ENCODE measurements at regions not wholly inside any gene's neighbourhood (a gene's known extent, or its start where the extent isn't known, plus 50 kb on each side); places are given as distances from the start of the nearest gene placed in this dataset.

DNA sequence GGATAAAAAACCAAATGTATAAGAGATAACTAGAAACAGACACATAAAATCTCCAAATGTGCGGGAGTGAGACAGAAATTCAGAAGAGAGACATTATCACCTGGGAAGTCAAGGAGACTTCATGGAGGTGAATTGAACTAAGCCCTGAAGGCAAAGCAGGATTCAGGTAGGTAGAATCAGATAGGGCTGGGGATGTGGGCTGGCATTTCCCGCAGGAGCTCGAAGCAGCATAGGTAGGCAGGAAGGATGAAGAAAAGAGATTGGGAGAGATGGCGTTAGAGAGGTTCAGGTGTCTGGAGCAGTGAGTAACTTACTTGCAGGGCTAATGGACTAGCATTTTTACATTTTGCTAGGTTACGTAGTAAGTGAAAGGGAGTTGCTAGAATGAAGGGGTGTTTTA lies 58.2 kb upstream of the NRP1 start:
- H3K14ac ChIP-seq (ENCODE audit: low read length) = no peak overlapping the region
- peaks cover 0 to 3% of the 10 kb centered on the region in 2 experiments for H3K4me1 ChIP-seq (ENCODE audit: control insufficient read depth in 1 of 2, insufficient read depth in 2 of 2, low read length in 2 of 2)
- H3K4ac ChIP-seq (ENCODE audit: low read depth, low read length) = no peak overlapping the region
- H2BK120ac ChIP-seq (ENCODE audit: insufficient read depth, low read length, poor library complexity) = no peak overlapping the region
- H4K91ac ChIP-seq (ENCODE audit: low read depth, low read length) = no peak overlapping the region
- H3K79me1 ChIP-seq (ENCODE audit: low read length) = peaks cover 6% of the 10 kb centered on the region
- H4K12ac ChIP-seq (ENCODE audit: low read depth, low read length) = no peak overlapping the region
- peak; percentile 67 to 83 for DNase-seq
- no peak overlapping the region for H2AK5ac ChIP-seq (ENCODE audit: low read length)
- H3K79me2 ChIP-seq (ENCODE audit: control insufficient read depth, insufficient read depth, low read length, poor library complexity) = no peaks in the 10 kb centered on the region
- H2BK12ac ChIP-seq (ENCODE audit: low read length) = no peak overlapping the region
- WGBS (ENCODE audit: extremely low coverage, insufficient coverage, insufficient read length) = no CpG with 5 or more reads among the region's 5 CpGs
- H3K27ac ChIP-seq (ENCODE audit: low read depth, low read length) = no peak overlapping the region
- no peak overlapping the region for H3K23ac ChIP-seq (ENCODE audit: low read length)
- no peak overlapping the region for H2AFZ ChIP-seq (ENCODE audit: insufficient read depth, low read length, poor library complexity)
- H3K9me3 ChIP-seq (ENCODE audit: insufficient read depth, low read depth, low read length) = no peaks in the 10 kb centered on the region
- no peak overlapping the region for H3K4me2 ChIP-seq (ENCODE audit: low read length)
- no peak overlapping the region for H3K9ac ChIP-seq (ENCODE audit: low read length)
- H3K18ac ChIP-seq (ENCODE audit: low read length) = no peak overlapping the region
- no peaks in the 10 kb centered on the region for H3K36me3 ChIP-seq (ENCODE audit: control insufficient read depth in 1 of 2, insufficient read depth in 2 of 2, low read length in 2 of 2)
- H3K27me3 ChIP-seq (ENCODE audit: insufficient read depth, low read length) = no peaks in the 10 kb centered on the region
- no peak overlapping the region for H4K8ac ChIP-seq (ENCODE audit: low read depth, low read length)
- no peak overlapping the region for H3K4me3 ChIP-seq (ENCODE audit: low read depth, low read length)
- H2BK5ac ChIP-seq (ENCODE audit: low read depth, low read length, poor library complexity) = no peak overlapping the region

DNA sequence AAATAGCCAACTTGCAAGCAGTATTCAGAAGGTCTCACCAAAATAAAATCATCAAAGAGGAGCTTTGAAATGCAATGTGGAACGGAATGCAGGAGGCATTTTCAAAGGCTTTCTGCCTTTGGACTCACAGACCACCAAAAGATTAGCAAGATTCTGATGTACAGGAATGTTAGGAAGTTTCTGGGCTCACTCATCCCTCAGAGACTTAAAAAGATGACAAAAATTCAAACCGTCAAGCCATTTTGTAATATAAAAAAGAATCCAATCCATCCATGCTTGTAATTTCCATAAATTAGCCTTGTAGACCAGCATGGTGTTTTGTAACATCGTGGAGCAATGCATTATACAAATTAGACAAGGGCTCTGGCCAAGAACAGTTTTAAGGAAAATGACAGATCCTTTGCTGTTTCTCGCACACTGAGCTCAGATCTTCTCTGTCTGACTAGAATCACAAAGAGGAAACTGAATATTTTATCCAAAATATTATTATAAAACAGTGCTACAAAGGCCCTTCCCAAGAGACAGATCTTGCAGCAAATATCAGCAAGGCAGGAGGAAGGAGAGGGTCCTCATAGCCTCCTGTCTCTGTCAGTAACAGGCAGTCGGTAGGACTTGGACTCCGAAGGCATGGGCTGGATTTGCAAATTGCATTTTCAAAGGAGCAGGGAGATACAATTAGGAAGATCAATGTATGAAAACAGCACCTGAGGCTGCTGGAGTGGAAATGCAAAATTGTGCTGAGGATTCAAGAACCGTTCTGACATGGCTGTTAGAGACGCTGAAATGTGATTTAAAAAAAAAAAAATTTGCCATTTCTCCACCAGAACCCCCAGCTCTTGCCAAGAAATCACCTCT lies 57.4 kb upstream of the NRP1 start:
- Histone ChIP-seq H3K4me3 (ENCODE audit: low read depth, low read length) (no peak overlapping the region), H4K91ac (ENCODE audit: low read depth, low read length) (no peak overlapping the region), H2BK12ac (ENCODE audit: low read length) (no peak overlapping the region), H3K4me1 (ENCODE audit: control insufficient read depth in 1 of 2, insufficient read depth in 2 of 2, low read length in 2 of 2) (peaks cover 0 to 3% of the 10 kb centered on the region in 2 experiments), H4K8ac (ENCODE audit: low read depth, low read length) (no peak overlapping the region), H4K12ac (ENCODE audit: low read depth, low read length) (no peak overlapping the region), H3K27me3 (ENCODE audit: insufficient read depth, low read length) (no peaks in the 10 kb centered on the region), H3K9me3 (ENCODE audit: insufficient read depth, low read depth, low read length) (no peaks in the 10 kb centered on the region), H3K18ac (ENCODE audit: low read length) (no peak overlapping the region), H2BK5ac (ENCODE audit: low read depth, low read length, poor library complexity) (no peak overlapping the region), H2AFZ (ENCODE audit: insufficient read depth, low read length, poor library complexity) (no peak overlapping the region), H3K9ac (ENCODE audit: low read length) (no peak overlapping the region), H3K4ac (ENCODE audit: low read depth, low read length) (no peak overlapping the region), H3K27ac (ENCODE audit: low read depth, low read length) (no peak overlapping the region), H2BK120ac (ENCODE audit: insufficient read depth, low read length, poor library complexity) (no peak overlapping the region), H3K4me2 (ENCODE audit: low read length) (no peak overlapping the region), H3K79me1 (ENCODE audit: low read length) (peaks cover 7% of the 10 kb centered on the region), H2AK5ac (ENCODE audit: low read length) (no peak overlapping the region), H3K36me3 (ENCODE audit: control insufficient read depth in 1 of 2, insufficient read depth in 2 of 2, low read length in 2 of 2) (no peaks in the 10 kb centered on the region), H3K23ac (ENCODE audit: low read length) (no peak overlapping the region), H3K14ac (ENCODE audit: low read length) (no peak overlapping the region), H3K79me2 (ENCODE audit: control insufficient read depth, insufficient read depth, low read length, poor library complexity) (no peaks in the 10 kb centered on the region)
- peak; percentile 21 to 69 for DNase-seq
- WGBS (ENCODE audit: extremely low coverage, insufficient coverage, insufficient read length) = no CpG with 5 or more reads among the region's 8 CpGs

DNA sequence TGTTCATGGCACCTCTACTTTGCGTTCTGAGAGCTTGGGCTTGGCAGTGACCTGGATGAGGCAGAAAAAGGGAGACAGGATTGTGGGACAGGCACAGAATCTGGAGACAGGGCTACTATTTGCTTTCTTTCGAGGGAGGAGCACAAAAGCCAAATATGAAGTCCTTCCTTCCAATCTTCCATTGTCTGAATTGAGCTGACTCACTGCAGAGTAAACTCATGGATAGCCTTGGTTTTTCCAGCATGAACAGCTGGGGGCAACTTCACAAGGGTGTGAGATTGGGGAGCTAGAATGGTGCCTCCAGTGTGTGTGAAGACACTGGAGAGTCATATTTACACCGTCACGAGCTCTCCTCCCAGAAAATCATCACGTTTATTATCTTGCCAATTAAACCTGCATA lies 55.6 kb upstream of the NRP1 start:
- no peak overlapping the region for H3K27ac ChIP-seq (ENCODE audit: low read depth, low read length)
- DNase-seq = no peak
- H3K4me1 ChIP-seq (ENCODE audit: control insufficient read depth in 1 of 2, insufficient read depth in 2 of 2, low read length in 2 of 2) = peaks cover 2 to 3% of the 10 kb centered on the region in 2 experiments
- H2BK5ac ChIP-seq (ENCODE audit: low read depth, low read length, poor library complexity) = no peak overlapping the region
- no peak overlapping the region for H2AK5ac ChIP-seq (ENCODE audit: low read length)
- H2BK120ac ChIP-seq (ENCODE audit: insufficient read depth, low read length, poor library complexity) = peak overlapping the region; percentile 58
- no peak overlapping the region for H3K9ac ChIP-seq (ENCODE audit: low read length)
- H4K12ac ChIP-seq (ENCODE audit: low read depth, low read length) = no peak overlapping the region
- no peaks in the 10 kb centered on the region for H3K36me3 ChIP-seq (ENCODE audit: control insufficient read depth in 1 of 2, insufficient read depth in 2 of 2, low read length in 2 of 2)
- peak overlapping the region; percentile 72 for H2BK12ac ChIP-seq (ENCODE audit: low read length)
- no peak overlapping the region for H3K23ac ChIP-seq (ENCODE audit: low read length)
- H4K91ac ChIP-seq (ENCODE audit: low read depth, low read length) = no peak overlapping the region
- no peak overlapping the region for H4K8ac ChIP-seq (ENCODE audit: low read depth, low read length)
- H3K4me2 ChIP-seq (ENCODE audit: low read length) = no peak overlapping the region
- peak overlapping the region; percentile 7 for H3K4me3 ChIP-seq (ENCODE audit: low read depth, low read length)
- H3K14ac ChIP-seq (ENCODE audit: low read length) = no peak overlapping the region
- no peak overlapping the region for H2AFZ ChIP-seq (ENCODE audit: insufficient read depth, low read length, poor library complexity)
- WGBS (ENCODE audit: extremely low coverage, insufficient coverage, insufficient read length) = no CpG with 5 or more reads among the region's 5 CpGs
- H3K4ac ChIP-seq (ENCODE audit: low read depth, low read length) = no peak overlapping the region
- no peaks in the 10 kb centered on the region for H3K9me3 ChIP-seq (ENCODE audit: insufficient read depth, low read depth, low read length)
- H3K79me1 ChIP-seq (ENCODE audit: low read length) = peaks cover 9% of the 10 kb centered on the region
- H3K79me2 ChIP-seq (ENCODE audit: control insufficient read depth, insufficient read depth, low read length, poor library complexity) = no peaks in the 10 kb centered on the region
- H3K18ac ChIP-seq (ENCODE audit: low read length) = no peak overlapping the region
- no peaks in the 10 kb centered on the region for H3K27me3 ChIP-seq (ENCODE audit: insufficient read depth, low read length)

DNA sequence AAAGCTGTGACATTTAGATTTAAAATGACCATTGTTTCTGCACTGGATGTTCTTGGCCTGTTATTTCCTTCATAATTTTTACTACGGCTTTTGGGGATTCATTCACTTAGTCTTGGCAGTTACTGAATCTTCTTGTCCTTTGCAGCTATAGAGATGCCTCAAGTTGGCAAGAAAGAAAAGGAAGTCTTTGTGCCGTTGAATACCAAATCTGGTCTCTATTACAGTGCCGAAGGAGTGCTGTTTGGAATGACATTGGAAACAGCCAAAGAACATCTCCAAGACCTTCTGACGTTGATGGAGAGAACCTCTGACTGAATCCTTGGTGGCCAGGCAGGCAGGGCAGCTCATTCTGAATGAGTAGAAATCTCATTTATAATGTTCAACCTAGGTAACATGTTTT lies 54.3 kb upstream of the NRP1 start:
- no peak overlapping the region for H2AK5ac ChIP-seq (ENCODE audit: low read length)
- no peak overlapping the region for H3K9ac ChIP-seq (ENCODE audit: low read length)
- no CpG with 5 or more reads among the region's 4 CpGs for WGBS (ENCODE audit: extremely low coverage, insufficient coverage, insufficient read length)

More for the DNA sequence above, 54.3 kb upstream of the NRP1 start:
- Histone ChIP-seq H4K8ac (ENCODE audit: low read depth, low read length) (no peak overlapping the region), H3K27me3 (ENCODE audit: insufficient read depth, low read length) (no peaks in the 10 kb centered on the region), H3K79me2 (ENCODE audit: control insufficient read depth, insufficient read depth, low read length, poor library complexity) (no peaks in the 10 kb centered on the region), H3K23ac (ENCODE audit: low read length) (no peak overlapping the region), H4K91ac (ENCODE audit: low read depth, low read length) (no peak overlapping the region), H2BK12ac (ENCODE audit: low read length) (no peak overlapping the region), H3K27ac (ENCODE audit: low read depth, low read length) (no peak overlapping the region), H3K14ac (ENCODE audit: low read length) (no peak overlapping the region), H3K4me3 (ENCODE audit: low read depth, low read length) (no peak overlapping the region), H3K4ac (ENCODE audit: low read depth, low read length) (no peak overlapping the region), H3K79me1 (ENCODE audit: low read length) (peaks cover 9% of the 10 kb centered on the region), H3K4me1 (ENCODE audit: control insufficient read depth in 1 of 2, insufficient read depth in 2 of 2, low read length in 2 of 2) (peaks cover 2 to 3% of the 10 kb centered on the region in 2 experiments), H2BK120ac (ENCODE audit: insufficient read depth, low read length, poor library complexity) (no peak overlapping the region), H3K36me3 (ENCODE audit: control insufficient read depth in 1 of 2, insufficient read depth in 2 of 2, low read length in 2 of 2) (no peaks in the 10 kb centered on the region), H3K4me2 (ENCODE audit: low read length) (no peak overlapping the region), H4K12ac (ENCODE audit: low read depth, low read length) (no peak overlapping the region), H2AFZ (ENCODE audit: insufficient read depth, low read length, poor library complexity) (no peak overlapping the region), H2BK5ac (ENCODE audit: low read depth, low read length, poor library complexity) (no peak overlapping the region), H3K18ac (ENCODE audit: low read length) (no peak overlapping the region), H3K9me3 (ENCODE audit: insufficient read depth, low read depth, low read length) (no peaks in the 10 kb centered on the region)
- DNase-seq = no peak

Measured in trophoblast cell (in vitro differentiated cells and primary cell).